HG03175 (cell line): ENCODE measurements at regions not wholly inside any gene's neighbourhood (a gene's known extent, or its start where the extent isn't known, plus 50 kb on each side); places are given as distances from the start of the nearest gene placed in this dataset.
"Not testable (repeated sequence)": the region's sequence is repeated elsewhere in the genome, so short reads cannot be mapped to it uniquely, and the experiment has no call there.

Source experiments
- ATAC-seq: cut with Tn5 transposase; IDR thresholded peaks from one replicate; pipeline ENCODE4 v1.9.1; 2021; ENCODE audit warnings: mild to moderate bottlenecking, moderate library complexity; ENCODE audit not compliant: unreplicated experiment

DNA sequence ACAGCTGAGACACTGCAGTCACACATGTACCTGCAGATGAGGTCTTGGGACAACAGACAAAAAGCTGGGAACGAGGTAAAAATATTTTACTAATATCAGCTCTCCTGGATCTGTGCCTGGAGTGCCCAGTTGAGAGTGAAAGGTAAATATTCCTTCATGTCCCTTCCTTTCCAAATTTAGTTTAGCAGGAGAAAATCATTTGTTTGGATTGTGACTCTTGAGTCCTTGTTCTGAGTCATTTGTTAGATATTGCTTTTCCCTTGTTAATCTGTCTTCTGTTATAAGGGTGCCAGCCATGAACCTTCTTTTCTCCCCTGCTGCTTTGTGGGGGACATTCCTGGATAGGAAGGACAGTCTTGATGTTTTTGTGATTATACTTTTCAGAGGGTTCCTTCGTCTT, 329.2 kb downstream of the DSC3 start:
- ATAC-seq: no peak

GRCh38 chr18:30712383-30712782, 330.2 kb downstream of the DSC3 start:
- no peak for ATAC-seq

DNA sequence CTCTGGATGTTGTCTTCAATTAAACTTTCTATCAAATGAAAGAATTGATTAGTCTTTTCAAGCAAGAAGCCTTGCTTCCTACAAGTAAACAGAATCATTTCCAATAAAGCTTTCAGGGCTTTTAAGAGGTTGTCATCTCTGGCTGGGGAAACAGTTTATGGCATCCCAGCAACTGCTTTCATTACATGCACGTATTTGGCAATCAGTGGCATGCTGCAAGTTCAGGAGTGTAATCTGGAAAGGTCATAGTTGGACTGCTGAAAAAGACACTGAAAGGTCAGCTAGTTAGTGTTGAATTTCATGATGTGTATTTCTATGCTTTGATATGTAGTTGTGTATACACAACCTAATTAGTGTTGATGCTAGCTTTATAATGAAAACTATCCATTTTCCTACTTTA, 332.9 kb downstream of the DSC3 start:
- ATAC-seq: no peak

- ATAC-seq: no peak
These were observed 336.6 kb downstream of the DSC3 start for GRCh38 chr18:30705943-30706342.

DNA sequence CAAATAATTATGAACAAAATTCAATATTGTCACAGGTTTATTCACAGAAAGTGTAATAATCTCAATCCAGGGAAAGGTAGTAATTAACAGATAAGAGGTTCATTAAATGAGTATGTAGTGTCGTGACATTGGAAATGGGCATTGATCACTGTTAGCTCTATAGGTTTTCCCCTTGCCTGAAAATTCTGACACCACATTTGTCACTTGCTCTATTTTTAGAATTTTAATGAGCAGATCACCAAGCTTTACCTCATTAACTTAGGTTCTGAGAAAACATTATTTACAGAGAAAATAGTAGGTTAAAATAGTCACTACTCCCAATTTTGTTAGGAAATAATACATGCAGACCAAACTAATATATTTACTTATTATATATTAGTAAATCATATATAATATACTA, 344.0 kb downstream of the DSC3 start:
- ATAC-seq: no peak

- no peak for ATAC-seq
These were observed 346.3 kb downstream of the DSC3 start for GRCh38 chr18:30696201-30696600.

GRCh38 chr18:30694773-30695172, 347.8 kb downstream of the DSC3 start:
- no peak for ATAC-seq

- no peak for ATAC-seq
These were observed 353.3 kb downstream of the DSC3 start for GRCh38 chr18:30689216-30689615.

- ATAC-seq: no peak
These were observed 355.0 kb downstream of the DSC3 start for GRCh38 chr18:30687501-30687900.

- no peak for ATAC-seq
These were observed 357.6 kb downstream of the DSC3 start for GRCh38 chr18:30684825-30685481.

DNA sequence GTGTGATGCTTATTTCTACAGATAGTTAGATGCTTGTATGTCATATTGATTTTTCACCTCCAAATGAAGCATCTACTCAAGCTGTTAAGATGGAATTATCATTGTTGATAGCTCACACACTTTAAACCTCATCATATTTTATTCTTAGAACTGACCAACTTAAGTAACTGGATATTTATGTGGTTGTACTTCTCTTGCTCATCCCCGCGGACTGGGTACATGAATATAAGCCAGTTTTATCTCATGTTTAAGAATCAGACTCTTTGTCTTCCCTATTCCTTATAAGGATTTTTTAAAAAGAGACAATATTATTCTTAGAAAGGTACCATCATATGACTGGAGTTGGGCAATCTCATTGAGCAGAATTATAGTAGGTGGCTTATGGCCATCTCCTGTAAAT, 358.7 kb downstream of the DSC3 start:
- no peak for ATAC-seq

DNA sequence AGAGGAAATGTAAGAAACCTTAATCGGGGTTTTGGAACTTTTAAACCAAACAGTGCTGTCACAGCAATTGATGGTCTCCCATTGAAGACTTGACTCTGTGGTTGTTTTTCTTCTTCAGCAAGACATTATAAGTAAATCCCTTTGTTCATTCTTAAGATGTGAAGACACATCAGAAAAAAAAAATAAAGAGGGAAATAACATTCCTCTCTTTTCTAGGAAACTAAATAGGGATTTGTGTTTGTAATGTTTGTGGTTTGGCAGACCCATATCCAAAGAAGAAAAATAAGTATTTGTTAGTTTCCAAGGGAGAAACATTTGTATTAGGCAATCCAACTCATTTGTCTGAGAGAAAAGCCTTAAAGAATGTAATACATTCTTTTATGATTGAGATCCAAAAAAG, 359.9 kb downstream of the DSC3 start:
- ATAC-seq: no peak

- ATAC-seq: no peak
These were observed 363.1 kb downstream of the DSC3 start for GRCh38 chr18:30679285-30679930.

DNA sequence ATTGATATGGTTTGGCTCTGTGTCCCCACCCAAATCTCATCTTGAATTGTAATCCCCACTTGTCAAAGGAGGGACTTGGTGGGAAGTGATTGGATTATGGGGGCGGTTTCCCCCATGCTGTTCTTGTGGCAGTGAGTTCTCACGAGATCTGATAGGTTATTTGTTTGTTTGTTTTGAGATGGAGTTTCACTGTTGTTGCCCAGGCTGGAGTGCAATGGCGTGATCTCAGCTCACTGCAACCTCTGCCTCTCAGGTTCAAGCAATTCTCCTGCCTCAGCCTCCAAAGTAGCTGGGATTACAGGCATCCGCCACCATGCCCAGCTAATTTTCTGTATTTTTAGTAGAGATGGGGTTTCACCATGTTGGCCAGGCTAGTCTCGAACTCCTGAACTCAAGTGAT, 364.7 kb downstream of the DSC3 start:
- ATAC-seq: not testable (repeated sequence)

- no peak for ATAC-seq
These were observed 366.5 kb downstream of the DSC3 start for GRCh38 chr18:30676053-30676480.

- no peak for ATAC-seq
These were observed 367.0 kb downstream of the DSC3 start for GRCh38 chr18:30675493-30675892.

- no peak for ATAC-seq
These were observed 367.5 kb downstream of the DSC3 start for GRCh38 chr18:30675072-30675471.

DNA sequence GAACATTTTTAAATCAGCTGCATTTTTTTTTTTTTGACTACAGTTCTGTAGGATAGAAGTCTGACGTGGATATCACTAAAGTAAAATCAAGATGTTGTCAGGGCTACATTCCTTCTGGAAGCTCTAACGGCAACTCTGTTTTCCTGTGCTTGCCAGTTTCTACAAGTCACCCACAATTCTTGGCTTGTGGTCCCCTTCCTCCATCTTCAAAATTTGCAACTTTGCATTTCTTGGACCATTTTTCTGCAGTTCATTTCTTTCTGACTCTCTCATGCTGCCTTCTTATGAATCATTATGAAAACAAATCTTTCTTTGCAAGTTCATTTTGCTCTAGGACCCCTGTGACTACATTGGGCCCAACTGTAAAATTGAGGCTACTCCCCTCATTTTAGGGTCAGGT, 367.9 kb downstream of the DSC3 start:
- no peak for ATAC-seq

DNA sequence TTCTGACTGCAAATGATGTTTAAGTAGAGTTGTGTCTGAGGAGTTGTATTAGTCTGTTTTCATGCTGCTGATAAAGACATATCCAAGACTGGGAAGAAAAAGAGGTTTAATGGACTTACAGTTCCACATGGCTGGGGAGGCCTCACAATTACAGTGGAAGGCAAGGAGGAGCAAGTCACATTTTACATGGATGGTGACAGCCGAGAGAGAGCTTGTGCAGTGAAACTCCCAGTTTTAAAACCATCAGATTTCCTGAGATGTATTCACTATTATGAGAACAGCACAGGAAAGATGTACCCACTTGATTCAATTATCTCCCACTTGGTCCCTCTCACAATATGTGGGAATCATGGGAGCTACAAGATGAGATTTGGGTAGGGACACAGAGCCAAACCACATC, 370.1 kb downstream of the DSC3 start:
- not testable (repeated sequence) for ATAC-seq

GRCh38 chr18:30658306-30658705, 384.2 kb downstream of the DSC3 start:
- no peak for ATAC-seq

DNA sequence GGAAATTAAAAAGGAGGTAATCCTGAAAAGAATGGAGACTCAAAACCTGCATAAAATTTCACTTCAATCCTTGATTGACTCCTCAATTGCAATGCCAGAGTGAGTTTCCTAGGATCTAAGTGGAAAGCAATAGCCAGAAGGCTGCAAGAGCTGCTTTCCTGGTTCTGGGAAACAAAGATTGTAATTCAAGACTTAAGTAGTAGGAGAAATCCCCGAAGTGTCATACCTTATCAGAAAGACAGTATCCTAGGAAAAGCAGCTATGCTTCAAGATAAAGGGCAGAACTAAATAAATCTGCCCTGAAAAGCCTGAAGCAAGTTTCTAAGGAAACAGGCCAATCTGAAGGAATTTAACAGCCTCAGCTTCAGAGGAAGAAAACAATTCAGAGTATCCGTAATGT, 390.2 kb downstream of the DSC3 start:
- ATAC-seq: no peak

DNA sequence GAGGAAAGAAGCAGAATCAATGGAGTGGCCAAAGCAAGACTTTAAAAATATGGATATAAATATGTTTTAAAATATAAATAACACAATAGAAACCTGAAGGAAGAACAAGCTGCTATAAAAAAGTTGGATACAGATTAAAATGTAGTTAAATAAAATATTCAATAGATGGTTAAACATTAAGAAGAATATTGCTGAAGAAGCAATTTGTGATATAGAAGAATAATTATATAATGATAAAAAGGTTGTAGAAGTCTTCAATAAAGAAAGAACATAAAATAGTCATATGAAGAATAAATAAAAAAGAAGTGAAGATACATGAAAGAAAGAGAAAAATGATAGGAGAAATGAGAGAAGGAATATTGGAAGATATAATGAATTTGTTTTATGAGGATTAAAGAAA, 392.0 kb downstream of the DSC3 start:
- no peak for ATAC-seq

GRCh38 chr18:30644158-30644557, 398.4 kb downstream of the DSC3 start:
- no peak for ATAC-seq
